ENCODE measurements at regions not wholly inside any gene's neighbourhood (a gene's known extent, or its start where the extent isn't known, plus 50 kb on each side); places are given as distances from the start of the nearest gene placed in this dataset.

DNA sequence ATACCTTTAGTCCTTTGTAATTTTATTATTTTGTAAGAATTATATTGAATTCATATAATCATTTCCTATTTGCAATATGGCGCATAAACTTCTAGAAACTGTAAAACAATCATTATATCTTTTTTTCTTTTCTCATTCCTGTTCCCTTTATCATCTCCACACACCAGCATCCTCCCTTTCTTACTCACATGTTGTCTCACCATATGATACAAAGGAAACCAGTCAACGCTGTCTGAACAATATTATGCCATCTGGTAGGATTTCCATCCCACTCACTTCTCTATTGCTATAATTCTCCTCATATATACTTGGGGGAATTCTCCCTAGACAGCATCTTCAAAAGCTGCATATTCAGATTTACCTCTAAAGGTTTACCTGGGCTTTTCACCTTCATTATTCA lies 389.8 kb downstream of the NDFIP2 start:
- TF ChIP-seq, protein P1, sequence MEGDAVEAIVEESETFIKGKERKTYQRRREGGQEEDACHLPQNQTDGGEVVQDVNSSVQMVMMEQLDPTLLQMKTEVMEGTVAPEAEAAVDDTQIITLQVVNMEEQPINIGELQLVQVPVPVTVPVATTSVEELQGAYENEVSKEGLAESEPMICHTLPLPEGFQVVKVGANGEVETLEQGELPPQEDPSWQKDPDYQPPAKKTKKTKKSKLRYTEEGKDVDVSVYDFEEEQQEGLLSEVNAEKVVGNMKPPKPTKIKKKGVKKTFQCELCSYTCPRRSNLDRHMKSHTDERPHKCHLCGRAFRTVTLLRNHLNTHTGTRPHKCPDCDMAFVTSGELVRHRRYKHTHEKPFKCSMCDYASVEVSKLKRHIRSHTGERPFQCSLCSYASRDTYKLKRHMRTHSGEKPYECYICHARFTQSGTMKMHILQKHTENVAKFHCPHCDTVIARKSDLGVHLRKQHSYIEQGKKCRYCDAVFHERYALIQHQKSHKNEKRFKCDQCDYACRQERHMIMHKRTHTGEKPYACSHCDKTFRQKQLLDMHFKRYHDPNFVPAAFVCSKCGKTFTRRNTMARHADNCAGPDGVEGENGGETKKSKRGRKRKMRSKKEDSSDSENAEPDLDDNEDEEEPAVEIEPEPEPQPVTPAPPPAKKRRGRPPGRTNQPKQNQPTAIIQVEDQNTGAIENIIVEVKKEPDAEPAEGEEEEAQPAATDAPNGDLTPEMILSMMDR (IDR thresholded peaks at IDR 0.05), result no peak
- no peak for TF ChIP-seq POLR2A (IDR thresholded peaks at IDR 0.05)

All from ovary (tissue), 3 donors.